Loucy (cell line): ENCODE measurements at regions not wholly inside any gene's neighbourhood (a gene's known extent, or its start where the extent isn't known, plus 50 kb on each side); places are given as distances from the start of the nearest gene placed in this dataset.

Experiments used
- H2AFZ ChIP-seq: fragments of 200-600 bp; sonication (generic); 2 replicates; pipeline ENCODE4 v1.6.0; 2016; ENCODE audit warnings: antibody characterized with exemption, mild to moderate bottlenecking, low read length, moderate library complexity
- H3F3A ChIP-seq: fragments of 200-600 bp; 2 replicates; pipeline ENCODE4 v1.6.0; 2016; ENCODE audit warnings: antibody characterized with exemption, low read depth, mild to moderate bottlenecking
- H3K27me3 ChIP-seq: fragments of 200-600 bp; sonication (generic); 2 replicates; pipeline ENCODE4 v1.6.1; 2014; ENCODE audit warnings: low read length, mild to moderate bottlenecking; ENCODE audit not compliant: insufficient read depth, poor library complexity, severe bottlenecking
- H3K36me3 ChIP-seq: fragments of 200-600 bp; sonication (generic); 2 replicates; pipeline ENCODE4 v1.6.1; 2016; ENCODE audit warnings: low read length; ENCODE audit not compliant: insufficient read depth
- H3K4me1 ChIP-seq: fragments of 200-600 bp; sonication (generic); 2 replicates; pipeline ENCODE4 v1.5.1; 2014; ENCODE audit warnings: low read length, mild to moderate bottlenecking; ENCODE audit not compliant: insufficient read depth, poor library complexity, severe bottlenecking
- H3K4me2 ChIP-seq: fragments of 200-600 bp; sonication (generic); 2 replicates; pipeline ENCODE4 v1.6.0; 2014; ENCODE audit warnings: antibody characterized with exemption, low read length, low read depth, mild to moderate bottlenecking; ENCODE audit not compliant: poor library complexity, severe bottlenecking
- H3K4me3 ChIP-seq: fragments of 200-600 bp; sonication (generic); 2 replicates; pipeline ENCODE4 v1.5.1; 2014; ENCODE audit warnings: low read length, mild to moderate bottlenecking, mixed read lengths; ENCODE audit not compliant: poor library complexity, severe bottlenecking
- H3K79me2 ChIP-seq: fragments of 200-600 bp; sonication (generic); 2 replicates; pipeline ENCODE4 v1.6.1; 2014; ENCODE audit warnings: low read length; ENCODE audit not compliant: insufficient read depth
- H3K9ac ChIP-seq: fragments of 200-600 bp; sonication (generic); 2 replicates; pipeline ENCODE4 v1.6.0; 2014; ENCODE audit warnings: mild to moderate bottlenecking, low read depth, low read length, moderate library complexity; ENCODE audit not compliant: poor library complexity, severe bottlenecking
- H3K9me2 ChIP-seq: fragments of 200-600 bp; sonication (generic); replicated peaks from 2 replicates; pipeline ENCODE4 v1.6.1; 2016; ENCODE audit warnings: low read depth, low read length, mixed read lengths
- H3K9me3 ChIP-seq: fragments of 200-600 bp; sonication (generic); 2 replicates; pipeline ENCODE4 v1.6.1; 2014; ENCODE audit warnings: mild to moderate bottlenecking, antibody characterized with exemption, low read length, low read depth; ENCODE audit not compliant: insufficient read depth
- H4K20me1 ChIP-seq: fragments of 200-600 bp; sonication (generic); 2 replicates; pipeline ENCODE4 v1.6.0; 2014; ENCODE audit warnings: antibody characterized with exemption, low read length, mild to moderate bottlenecking; ENCODE audit not compliant: insufficient read depth, poor library complexity, severe bottlenecking
- EZH2phosphoT487 ChIP-seq: fragments of 200-600 bp; IDR thresholded peaks from 2 replicates; pipeline ENCODE4 v1.6.1; 2018; ENCODE audit warnings: antibody characterized with exemption, mild to moderate bottlenecking, moderate library complexity, borderline replicate concordance
- TF ChIP-seq, protein P1 (sequence below): fragments of 200-600 bp; sonication (generic); conservative IDR thresholded peaks from 2 replicates; pipeline ENCODE4 v1.5.1; 2014; ENCODE audit warnings: mild to moderate bottlenecking, antibody characterized with exemption, low read length

DNA sequence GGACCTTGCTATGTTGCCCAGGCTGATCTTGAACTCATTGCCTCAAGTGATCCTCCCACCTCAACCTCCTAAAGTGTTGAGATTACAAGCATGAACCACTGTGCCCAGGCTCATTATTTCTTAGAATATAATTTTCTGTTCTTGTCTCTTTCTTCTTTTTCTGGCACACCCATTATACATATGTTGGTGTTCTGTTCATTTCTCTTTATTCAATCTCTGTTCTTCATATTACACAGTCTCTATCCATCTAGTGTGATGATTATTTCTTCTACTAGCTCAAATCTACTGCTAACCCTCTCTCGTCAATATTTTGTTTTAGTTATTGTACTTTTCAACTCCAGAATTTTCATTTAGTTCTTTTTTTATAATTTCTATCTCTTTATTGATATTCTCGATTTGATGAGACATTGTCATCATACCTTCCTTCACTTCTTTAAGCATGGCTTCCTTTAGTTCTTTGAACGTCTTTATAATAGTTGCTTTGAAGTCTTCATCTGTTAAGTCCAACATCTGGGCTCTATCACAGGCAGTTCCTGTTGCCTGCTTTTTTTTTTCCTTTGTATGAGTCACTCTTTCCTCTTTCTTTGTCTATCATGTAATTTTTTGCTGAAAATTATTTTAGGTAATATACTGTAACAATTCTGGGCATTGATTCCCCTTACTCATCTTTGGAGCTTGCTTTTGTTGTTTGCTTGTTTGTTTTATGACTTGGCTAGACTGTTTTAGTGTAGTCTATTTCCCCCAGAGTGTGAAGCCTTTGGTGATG, 196.4 kb upstream of the NABP1 start:
- no peaks in the 10 kb centered on the region for H3K4me1 ChIP-seq
- H3K4me3 ChIP-seq, result no peak overlapping the region
- no peaks in the 10 kb centered on the region for H4K20me1 ChIP-seq
- no peak overlapping the region for H2AFZ ChIP-seq
- H3K36me3 ChIP-seq, result no peaks in the 10 kb centered on the region
- no peaks in the 10 kb centered on the region for H3F3A ChIP-seq
- H3K9me3 ChIP-seq, result peaks cover 11% of the 10 kb centered on the region; the same call in 1 of the 2 replicates
- no peaks in the 10 kb centered on the region for H3K27me3 ChIP-seq
- TF ChIP-seq EZH2phosphoT487, result no peak
- no peak overlapping the region for H3K9ac ChIP-seq
- H3K79me2 ChIP-seq, result no peaks in the 10 kb centered on the region
- H3K9me2 ChIP-seq, result no peaks in the 10 kb centered on the region
- no peak overlapping the region for H3K4me2 ChIP-seq

DNA sequence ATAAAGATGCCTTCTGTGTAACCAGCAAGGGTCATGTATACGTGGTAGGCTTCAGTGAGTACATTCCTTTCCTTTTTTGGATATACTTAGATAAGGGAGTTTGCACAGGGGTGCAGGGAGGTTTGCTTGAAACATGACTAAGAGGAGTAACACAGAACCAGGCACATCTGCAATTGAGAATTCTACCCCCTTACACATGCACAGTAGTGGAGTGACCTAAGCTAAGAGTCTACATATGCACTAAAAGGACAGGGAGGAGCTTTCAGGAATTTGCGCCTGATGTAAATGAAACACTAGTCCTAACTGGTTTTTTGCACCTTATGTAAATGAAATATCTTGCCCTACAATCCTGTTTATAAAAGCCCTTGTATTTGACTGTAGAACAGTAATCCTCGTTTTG, 194.8 kb upstream of the NABP1 start:
- no peaks in the 10 kb centered on the region for H4K20me1 ChIP-seq
- no peak overlapping the region for H2AFZ ChIP-seq
- H3K4me3 ChIP-seq, result no peak overlapping the region
- H3F3A ChIP-seq, result no peaks in the 10 kb centered on the region
- H3K9ac ChIP-seq, result no peak overlapping the region
- no peaks in the 10 kb centered on the region for H3K9me2 ChIP-seq
- peaks cover 11% of the 10 kb centered on the region; the same call in 1 of the 2 replicates for H3K9me3 ChIP-seq
- no peaks in the 10 kb centered on the region for H3K79me2 ChIP-seq
- H3K4me1 ChIP-seq, result no peaks in the 10 kb centered on the region
- no peaks in the 10 kb centered on the region for H3K27me3 ChIP-seq
- H3K4me2 ChIP-seq, result no peak overlapping the region
- no peak for TF ChIP-seq EZH2phosphoT487
- TF ChIP-seq, protein P1, sequence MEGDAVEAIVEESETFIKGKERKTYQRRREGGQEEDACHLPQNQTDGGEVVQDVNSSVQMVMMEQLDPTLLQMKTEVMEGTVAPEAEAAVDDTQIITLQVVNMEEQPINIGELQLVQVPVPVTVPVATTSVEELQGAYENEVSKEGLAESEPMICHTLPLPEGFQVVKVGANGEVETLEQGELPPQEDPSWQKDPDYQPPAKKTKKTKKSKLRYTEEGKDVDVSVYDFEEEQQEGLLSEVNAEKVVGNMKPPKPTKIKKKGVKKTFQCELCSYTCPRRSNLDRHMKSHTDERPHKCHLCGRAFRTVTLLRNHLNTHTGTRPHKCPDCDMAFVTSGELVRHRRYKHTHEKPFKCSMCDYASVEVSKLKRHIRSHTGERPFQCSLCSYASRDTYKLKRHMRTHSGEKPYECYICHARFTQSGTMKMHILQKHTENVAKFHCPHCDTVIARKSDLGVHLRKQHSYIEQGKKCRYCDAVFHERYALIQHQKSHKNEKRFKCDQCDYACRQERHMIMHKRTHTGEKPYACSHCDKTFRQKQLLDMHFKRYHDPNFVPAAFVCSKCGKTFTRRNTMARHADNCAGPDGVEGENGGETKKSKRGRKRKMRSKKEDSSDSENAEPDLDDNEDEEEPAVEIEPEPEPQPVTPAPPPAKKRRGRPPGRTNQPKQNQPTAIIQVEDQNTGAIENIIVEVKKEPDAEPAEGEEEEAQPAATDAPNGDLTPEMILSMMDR, result no peak
- H3K36me3 ChIP-seq, result no peaks in the 10 kb centered on the region

DNA sequence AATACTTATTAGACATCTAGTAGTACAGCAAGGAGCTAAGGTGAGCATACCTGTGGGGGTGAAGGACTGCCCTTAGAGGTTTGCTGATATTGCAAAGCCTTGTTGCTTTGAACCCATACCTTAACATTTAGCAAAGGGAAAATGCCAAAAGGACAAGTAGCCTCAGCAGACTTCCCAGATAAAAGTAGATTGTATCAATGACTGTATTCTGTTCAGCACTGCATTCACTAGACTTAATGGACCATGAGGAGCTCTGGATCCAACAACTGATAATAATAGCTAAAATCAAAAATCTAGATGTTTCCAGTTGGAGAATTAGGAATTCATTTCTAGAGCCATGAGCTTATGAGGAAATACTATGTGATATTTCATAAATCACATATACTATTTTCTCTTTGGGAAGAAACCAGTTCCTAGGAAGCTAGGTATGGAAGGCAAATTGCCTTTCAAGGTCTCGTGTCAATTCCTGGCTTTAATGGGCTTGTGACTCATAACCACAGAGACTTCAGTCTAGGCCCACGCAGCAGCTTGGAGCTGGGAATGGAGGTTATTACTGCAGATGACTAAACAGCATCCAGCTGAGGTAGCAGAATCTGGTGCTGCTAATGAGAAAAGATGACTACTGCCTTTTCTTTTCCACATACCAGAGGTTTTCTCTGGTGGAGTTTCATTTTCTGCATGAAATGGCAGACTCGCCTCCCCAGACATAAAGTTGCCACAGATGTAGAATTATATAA, 191.2 kb upstream of the NABP1 start:
- H3K27me3 ChIP-seq, result no peaks in the 10 kb centered on the region
- no peaks in the 10 kb centered on the region for H3K79me2 ChIP-seq
- H3K9me3 ChIP-seq, result peaks cover 11% of the 10 kb centered on the region; the same call in 1 of the 2 replicates
- H3K9ac ChIP-seq, result no peak overlapping the region
- H2AFZ ChIP-seq, result no peak overlapping the region
- H3K9me2 ChIP-seq, result no peaks in the 10 kb centered on the region
- no peaks in the 10 kb centered on the region for H3K4me1 ChIP-seq
- H3K4me3 ChIP-seq, result no peak overlapping the region
- H3F3A ChIP-seq, result no peaks in the 10 kb centered on the region
- TF ChIP-seq, protein P1, result no peak
- TF ChIP-seq EZH2phosphoT487, result no peak
- H4K20me1 ChIP-seq, result no peaks in the 10 kb centered on the region
- no peaks in the 10 kb centered on the region for H3K36me3 ChIP-seq
- no peak overlapping the region for H3K4me2 ChIP-seq
